Left ventricle myocardium inferior (tissue), 1 donor: ENCODE measurements at regions not wholly inside any gene's neighbourhood (a gene's known extent, or its start where the extent isn't known, plus 50 kb on each side); places are given as distances from the start of the nearest gene placed in this dataset.

Experiments
- DNase-seq: peaks from one replicate; pipeline ENCODE4 v3.0.0-alpha.2; 2020
- H3K27ac ChIP-seq: fragments of 200-600 bp; replicated peaks from 2 replicates; pipeline ENCODE4 v1.8.0; 2021
- H3K27me3 ChIP-seq: fragments of 200-600 bp; 2 replicates; pipeline ENCODE4 v1.8.0; 2021; ENCODE audit warnings: low read depth
- H3K36me3 ChIP-seq: fragments of 200-600 bp; 2 replicates; pipeline ENCODE4 v1.8.0; 2021
- H3K4me1 ChIP-seq: fragments of 200-600 bp; 2 replicates; pipeline ENCODE4 v1.8.0; 2021
- H3K4me3 ChIP-seq: fragments of 200-600 bp; 2 replicates; pipeline ENCODE4 v1.8.0; 2021; ENCODE audit warnings: mild to moderate bottlenecking, moderate library complexity
- H3K9me3 ChIP-seq: fragments of 200-600 bp; replicated peaks from 2 replicates; pipeline ENCODE4 v1.8.0; 2021
- intact Hi-C: fragments of 100-400 bp; cut with micrococcal nuclease; formaldehyde crosslinking; loops from one replicate; pipeline ENCODE4 v1.11.0; 2022
- TF ChIP-seq, protein P1 (sequence below): fragments of 200-600 bp; IDR thresholded peaks from 2 replicates; pipeline ENCODE4 v1.8.0; 2021; ENCODE audit warnings: antibody characterized with exemption, mild to moderate bottlenecking, borderline replicate concordance
- donor health status: DM: no; HTN: yes; CAD: no; lungs with severe emphysema.

DNA sequence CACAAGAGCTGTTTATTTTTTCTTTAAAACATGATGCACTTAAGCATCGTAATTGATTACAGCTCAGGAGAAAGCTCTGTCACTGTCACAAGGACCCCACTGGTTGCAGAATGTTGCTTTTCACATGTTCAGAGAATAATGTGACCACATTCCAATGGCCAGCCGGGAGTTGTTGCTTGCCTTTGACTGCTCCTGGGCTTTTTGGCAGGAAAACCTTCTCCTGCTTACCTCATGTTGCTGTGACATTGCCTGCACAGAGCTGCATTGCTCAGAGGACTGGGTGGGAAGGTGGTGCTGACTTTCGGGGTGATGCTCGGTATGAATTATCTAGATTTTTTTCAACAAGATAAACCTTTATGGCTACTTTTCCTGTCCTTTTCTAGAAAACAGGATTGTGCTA is 88.2 kb downstream of the PALM2AKAP2 start:
- Histone ChIP-seq H3K4me1 (peaks cover 51% of the 10 kb centered on the region), H3K36me3 (no peaks in the 10 kb centered on the region), H3K27ac (peak overlapping the region; percentile 92), H3K9me3 (no peaks in the 10 kb centered on the region), H3K4me3 (peak overlapping the region; percentile 58), H3K27me3 (no peaks in the 10 kb centered on the region)
- TF ChIP-seq, protein P1, sequence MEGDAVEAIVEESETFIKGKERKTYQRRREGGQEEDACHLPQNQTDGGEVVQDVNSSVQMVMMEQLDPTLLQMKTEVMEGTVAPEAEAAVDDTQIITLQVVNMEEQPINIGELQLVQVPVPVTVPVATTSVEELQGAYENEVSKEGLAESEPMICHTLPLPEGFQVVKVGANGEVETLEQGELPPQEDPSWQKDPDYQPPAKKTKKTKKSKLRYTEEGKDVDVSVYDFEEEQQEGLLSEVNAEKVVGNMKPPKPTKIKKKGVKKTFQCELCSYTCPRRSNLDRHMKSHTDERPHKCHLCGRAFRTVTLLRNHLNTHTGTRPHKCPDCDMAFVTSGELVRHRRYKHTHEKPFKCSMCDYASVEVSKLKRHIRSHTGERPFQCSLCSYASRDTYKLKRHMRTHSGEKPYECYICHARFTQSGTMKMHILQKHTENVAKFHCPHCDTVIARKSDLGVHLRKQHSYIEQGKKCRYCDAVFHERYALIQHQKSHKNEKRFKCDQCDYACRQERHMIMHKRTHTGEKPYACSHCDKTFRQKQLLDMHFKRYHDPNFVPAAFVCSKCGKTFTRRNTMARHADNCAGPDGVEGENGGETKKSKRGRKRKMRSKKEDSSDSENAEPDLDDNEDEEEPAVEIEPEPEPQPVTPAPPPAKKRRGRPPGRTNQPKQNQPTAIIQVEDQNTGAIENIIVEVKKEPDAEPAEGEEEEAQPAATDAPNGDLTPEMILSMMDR: no peak
- DNase-seq: no peak
- intact Hi-C loops: no loop called here

DNA sequence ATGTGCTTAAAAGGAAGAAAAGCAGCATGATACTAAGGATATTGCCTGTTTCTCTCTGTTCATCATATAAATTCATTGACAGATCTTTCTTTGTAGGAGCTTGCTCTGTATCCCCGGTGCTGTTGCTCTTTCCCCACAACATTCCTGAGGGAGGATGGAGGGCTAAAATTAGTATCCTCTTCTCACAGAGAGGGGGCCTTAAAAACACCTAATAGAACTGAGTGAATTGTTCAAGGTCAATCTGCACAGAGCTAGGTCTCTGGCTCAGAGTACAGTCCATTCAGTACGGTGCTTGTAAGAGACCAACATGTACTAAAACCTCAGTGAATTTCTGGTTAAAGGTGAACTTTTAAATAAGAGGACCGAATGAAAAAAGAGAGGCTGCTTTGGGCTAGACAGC is 88.7 kb downstream of the PALM2AKAP2 start:
- H3K9me3 ChIP-seq: no peaks in the 10 kb centered on the region
- DNase-seq: no peak
- peak overlapping the region; percentile 58 for H3K4me3 ChIP-seq
- intact Hi-C loops: no loop called here
- peak overlapping the region; percentile 92 for H3K27ac ChIP-seq
- H3K4me1 ChIP-seq: peaks cover 46% of the 10 kb centered on the region
- TF ChIP-seq, protein P1: no peak
- H3K36me3 ChIP-seq: no peaks in the 10 kb centered on the region
- H3K27me3 ChIP-seq: no peaks in the 10 kb centered on the region

DNA sequence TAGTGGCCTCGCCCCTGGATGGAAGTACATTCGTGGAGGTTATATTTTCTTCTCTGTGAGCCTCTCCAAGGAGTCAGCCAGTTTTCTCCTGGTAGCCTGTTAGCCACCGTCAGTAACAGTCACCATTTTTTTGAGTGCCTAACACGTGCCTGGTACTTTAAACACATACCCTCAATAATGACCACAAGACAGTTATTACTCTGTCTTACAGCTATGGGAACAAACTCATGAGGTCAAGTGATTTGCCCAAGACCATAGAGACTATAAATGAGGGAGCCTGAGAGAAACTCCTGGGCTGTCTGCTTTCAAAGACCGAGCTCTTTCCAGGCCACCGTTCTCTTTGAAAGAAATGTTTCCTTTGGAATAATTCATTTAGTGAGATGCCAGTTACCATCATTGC is 90.4 kb downstream of the PALM2AKAP2 start:
- TF ChIP-seq, protein P1: no peak
- H3K27ac ChIP-seq: peak overlapping the region; percentile 92
- no peaks in the 10 kb centered on the region for H3K36me3 ChIP-seq
- intact Hi-C loops: no loop called here
- no peaks in the 10 kb centered on the region for H3K27me3 ChIP-seq
- no peak overlapping the region for H3K4me3 ChIP-seq
- H3K4me1 ChIP-seq: peaks cover 46% of the 10 kb centered on the region
- no peak for DNase-seq
- no peaks in the 10 kb centered on the region for H3K9me3 ChIP-seq

DNA sequence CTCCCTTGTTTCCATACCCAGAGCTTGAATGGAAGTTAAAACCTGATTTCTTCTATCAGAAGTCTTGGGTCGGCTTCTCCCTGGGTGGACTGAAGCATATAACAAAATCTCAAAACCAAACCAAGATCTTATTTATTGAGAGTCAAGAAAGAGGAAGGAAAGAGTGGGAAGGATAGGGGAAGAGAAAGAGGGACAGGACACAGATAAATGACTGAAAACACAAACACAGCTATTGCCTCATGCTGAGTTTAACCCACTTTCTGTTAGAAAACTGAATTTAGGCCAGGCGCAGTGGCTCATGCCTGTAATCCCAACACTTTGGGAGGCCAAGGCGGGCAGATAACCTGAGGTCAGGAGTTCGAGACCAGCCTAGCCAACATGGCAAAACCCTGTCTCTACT is 92.9 kb downstream of the PALM2AKAP2 start:
- H3K36me3 ChIP-seq: no peaks in the 10 kb centered on the region
- H3K4me1 ChIP-seq: peaks cover 27% of the 10 kb centered on the region
- TF ChIP-seq, protein P1: no peak
- intact Hi-C loops: no loop called here
- no peak for DNase-seq
- no peaks in the 10 kb centered on the region for H3K9me3 ChIP-seq
- H3K4me3 ChIP-seq: no peak overlapping the region
- H3K27me3 ChIP-seq: no peaks in the 10 kb centered on the region
- peak overlapping the region; percentile 92 for H3K27ac ChIP-seq

DNA sequence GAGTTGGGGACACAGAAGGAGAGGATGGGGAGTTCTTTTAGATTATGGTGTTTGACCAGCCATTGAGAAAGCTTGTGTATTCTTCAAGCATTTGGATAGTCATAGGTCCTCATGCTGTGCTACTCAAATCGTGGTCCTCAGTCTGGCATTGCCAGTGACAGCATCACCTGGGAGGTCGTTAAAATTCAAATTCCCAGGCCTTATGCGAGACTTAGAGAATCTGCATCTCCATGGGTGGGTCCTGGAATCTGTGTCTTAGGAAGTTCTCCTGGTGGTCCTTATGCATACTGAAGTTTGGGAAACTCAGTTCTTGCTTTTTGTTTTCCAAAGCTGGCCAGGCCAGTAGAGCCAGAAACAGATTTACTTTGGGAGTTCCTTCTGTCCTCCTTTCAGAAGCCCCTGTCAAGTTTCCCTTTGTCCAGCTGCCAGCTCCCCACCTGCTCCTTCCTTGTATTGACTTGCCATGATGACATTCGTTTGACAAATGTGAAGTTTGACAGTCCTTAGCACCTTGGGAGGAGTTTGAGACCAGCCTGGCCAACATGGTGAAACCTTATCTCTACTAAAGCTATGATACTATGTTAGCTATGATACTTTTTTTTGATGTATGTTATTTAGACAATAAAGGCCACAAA is 95.6 kb downstream of the PALM2AKAP2 start:
- no peak for DNase-seq
- no peak overlapping the region for H3K27ac ChIP-seq
- H3K36me3 ChIP-seq: no peaks in the 10 kb centered on the region
- H3K27me3 ChIP-seq: no peaks in the 10 kb centered on the region
- TF ChIP-seq, protein P1: no peak
- peaks cover 11% of the 10 kb centered on the region for H3K4me1 ChIP-seq
- H3K4me3 ChIP-seq: no peak overlapping the region
- H3K9me3 ChIP-seq: no peaks in the 10 kb centered on the region
- intact Hi-C loops: no loop called here
